ENCODE measurements at regions not wholly inside any gene's neighbourhood (a gene's known extent, or its start where the extent isn't known, plus 50 kb on each side); places are given as distances from the start of the nearest gene placed in this dataset.
"Not testable (repeated sequence)": the region's sequence is repeated elsewhere in the genome, so short reads cannot be mapped to it uniquely, and the experiment has no call there.

DNA sequence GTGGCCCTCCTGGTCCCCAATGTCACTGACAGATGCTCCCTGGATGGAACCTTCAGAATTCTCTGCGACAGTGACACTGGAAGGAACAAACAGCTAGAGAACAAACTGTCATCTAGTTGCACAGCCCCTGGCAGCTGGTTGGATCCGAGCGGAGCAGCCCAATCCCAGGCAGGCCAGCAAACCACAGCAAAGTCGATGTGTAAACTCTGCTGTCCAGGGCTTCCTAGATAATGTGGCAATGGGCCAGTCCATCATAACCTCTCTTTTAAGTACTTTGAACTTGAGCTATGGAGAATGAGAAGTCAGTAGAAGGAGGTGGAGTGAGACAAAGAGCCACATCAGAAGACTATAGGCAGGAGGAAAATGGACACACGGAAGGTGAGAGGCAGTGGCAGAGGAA, 323.0 kb downstream of the CBLN1 start:
- no peak for FAIRE-seq
- no peak for DNase-seq (ENCODE audit: insufficient read length)

DNA sequence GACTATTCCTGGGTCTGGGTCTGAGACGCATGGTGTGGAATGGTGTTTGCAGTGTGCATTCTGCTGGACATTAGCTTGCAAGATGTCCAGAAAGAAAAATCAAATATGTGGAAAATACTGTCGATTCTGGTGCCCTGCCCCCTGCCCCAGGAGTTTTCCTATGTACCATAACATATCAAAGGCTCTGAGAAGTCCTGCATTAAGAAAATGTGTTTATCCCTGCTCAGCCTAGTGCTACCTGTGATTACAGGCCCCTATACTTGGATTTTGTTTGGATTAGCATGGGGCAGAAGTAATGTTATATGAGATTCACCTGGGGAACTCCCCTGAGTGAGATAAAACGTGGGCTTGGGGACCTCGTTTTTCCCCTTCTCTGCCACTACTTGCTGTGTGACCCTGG, 325.0 kb downstream of the CBLN1 start:
- DNase-seq (ENCODE audit: insufficient read length) (no peak), FAIRE-seq (no peak)
- TF ChIP-seq POLR2AphosphoS5 (IDR thresholded peaks at IDR 0.05; ENCODE audit: low read depth, low read length) (no peak), POLR2A (IDR thresholded peaks at IDR 0.05; ENCODE audit: low read depth, low read length) (no peak)

More for the DNA sequence above, 323.0 kb downstream of the CBLN1 start:
- TF ChIP-seq POLR2A (IDR thresholded peaks at IDR 0.05; ENCODE audit: low read depth, low read length) = no peak
- TF ChIP-seq POLR2AphosphoS5 (IDR thresholded peaks at IDR 0.05; ENCODE audit: low read depth, low read length) = no peak
- no peak for TF ChIP-seq TAF1 (IDR thresholded peaks at IDR 0.05; ENCODE audit: borderline replicate concordance, low read depth, low read length)

DNA sequence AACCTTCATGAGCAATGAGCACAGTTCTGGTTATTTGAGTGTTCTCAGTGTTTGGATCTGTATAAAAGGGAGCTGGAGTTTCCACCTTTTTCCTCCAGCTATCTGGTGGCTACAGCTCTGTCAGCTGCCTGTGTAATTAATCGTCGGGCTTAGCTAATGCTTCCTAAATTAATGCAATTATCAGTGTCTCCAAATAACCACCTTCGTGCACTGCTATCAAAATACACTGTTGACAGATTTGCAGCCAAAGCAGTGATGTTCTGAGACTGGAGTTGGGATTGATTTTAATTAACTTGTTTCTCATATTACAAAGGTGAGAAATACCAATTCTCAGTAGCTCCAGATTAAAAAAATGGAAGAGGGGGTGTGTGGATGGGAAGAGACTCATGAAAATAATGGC, 325.8 kb downstream of the CBLN1 start:
- TF ChIP-seq POLR2A (IDR thresholded peaks at IDR 0.05; ENCODE audit: low read depth, low read length) (no peak), TAF1 (IDR thresholded peaks at IDR 0.05; ENCODE audit: borderline replicate concordance, low read depth, low read length) (no peak), POLR2AphosphoS5 (IDR thresholded peaks at IDR 0.05; ENCODE audit: low read depth, low read length) (no peak)
- DNase-seq (ENCODE audit: insufficient read length) (no peak), FAIRE-seq (no peak)

DNA sequence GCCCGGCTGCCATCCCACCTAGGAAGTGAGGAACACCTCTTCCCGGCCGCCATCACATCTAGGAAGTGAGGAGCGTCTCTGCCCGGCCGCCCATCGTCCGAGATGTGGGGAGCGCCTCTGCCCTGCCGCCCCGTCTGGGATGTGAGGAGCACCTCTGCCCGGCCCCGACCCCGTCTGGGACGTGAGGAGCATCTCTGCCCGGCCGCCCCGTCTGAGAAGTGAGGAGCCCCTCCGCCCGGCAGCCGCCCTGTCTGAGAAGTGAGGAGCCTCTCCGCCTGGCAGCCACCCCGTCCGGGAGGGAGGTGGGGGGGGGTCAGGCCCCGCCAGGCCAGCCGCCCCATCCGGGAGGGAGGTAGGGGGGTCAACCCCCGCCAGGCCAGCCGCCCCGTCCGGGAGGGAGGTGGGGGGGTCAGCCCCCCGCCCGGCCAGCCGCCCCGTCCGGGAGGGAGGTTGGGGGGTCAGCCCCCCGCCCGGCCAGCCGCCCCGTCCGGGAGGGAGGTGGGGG, 330.0 kb downstream of the CBLN1 start:
- FAIRE-seq; DNase-seq (ENCODE audit: insufficient read length): not testable (repeated sequence)

DNA sequence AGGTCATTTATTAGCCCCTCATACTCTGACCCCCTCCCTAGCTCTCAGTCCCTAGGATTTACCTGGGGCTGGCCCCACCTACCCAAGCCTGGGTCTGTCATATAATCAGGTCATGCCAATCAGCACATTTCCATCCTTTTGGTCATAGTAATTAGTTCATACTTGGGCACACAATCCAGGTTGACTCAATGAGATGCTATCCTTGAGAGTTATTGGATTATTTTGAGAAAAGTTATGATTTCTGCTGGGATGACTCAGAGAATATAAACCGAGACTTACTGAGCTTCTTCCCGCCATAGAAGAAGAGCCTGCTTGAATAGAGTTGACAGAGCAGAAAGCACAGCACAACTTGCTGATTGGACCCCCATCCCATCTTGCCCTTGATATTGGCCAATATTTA, 331.5 kb downstream of the CBLN1 start:
- TF ChIP-seq POLR2A (IDR thresholded peaks at IDR 0.05; ENCODE audit: low read depth, low read length) (no peak), TAF1 (IDR thresholded peaks at IDR 0.05; ENCODE audit: borderline replicate concordance, low read depth, low read length) (no peak), POLR2AphosphoS5 (IDR thresholded peaks at IDR 0.05; ENCODE audit: low read depth, low read length) (no peak)
- FAIRE-seq (no peak), DNase-seq (ENCODE audit: insufficient read length) (no peak)

DNA sequence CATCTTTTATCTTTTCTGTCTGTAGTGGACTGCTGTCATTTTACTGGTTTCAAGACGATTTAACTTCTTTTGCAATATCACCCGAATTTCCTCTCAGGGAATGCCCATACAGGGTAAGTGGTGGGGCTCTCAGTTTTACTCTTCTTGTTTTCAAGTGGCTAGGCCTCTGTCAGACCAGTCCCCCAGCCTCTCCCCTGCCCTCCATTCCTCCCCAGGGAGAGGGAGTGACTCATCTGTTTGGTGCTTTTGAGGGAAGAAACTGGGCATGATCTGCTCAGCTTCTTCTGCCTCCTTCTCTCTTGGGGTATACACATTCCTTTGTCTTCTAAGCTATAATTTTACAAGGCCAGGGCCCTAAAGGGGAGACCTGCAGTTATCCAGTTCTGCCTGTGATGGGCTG, 332.0 kb downstream of the CBLN1 start:
- DNase-seq (ENCODE audit: insufficient read length) = no peak
- no peak for FAIRE-seq
- TF ChIP-seq POLR2AphosphoS5 (IDR thresholded peaks at IDR 0.05; ENCODE audit: low read depth, low read length) (no peak), POLR2A (IDR thresholded peaks at IDR 0.05; ENCODE audit: low read depth, low read length) (no peak)

DNA sequence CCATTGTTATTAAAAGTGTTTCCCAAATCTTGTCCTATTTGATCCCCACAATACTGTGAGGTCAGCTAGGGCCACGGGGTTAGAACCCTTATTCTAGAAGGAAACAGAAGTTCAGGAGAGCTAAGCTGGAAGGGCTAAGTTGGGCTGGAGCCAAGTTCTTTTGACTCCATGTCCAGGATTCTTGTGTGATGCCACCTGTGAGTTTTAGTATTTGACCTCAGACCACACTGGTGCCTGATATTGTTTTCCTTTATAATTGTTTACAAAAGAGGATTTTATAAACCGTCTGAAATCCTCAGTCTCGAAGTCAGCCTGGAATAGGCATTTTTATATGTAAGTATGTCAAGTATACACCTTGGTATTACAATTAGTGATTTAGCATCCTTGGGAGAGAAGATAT, 332.7 kb downstream of the CBLN1 start:
- FAIRE-seq (no peak), DNase-seq (ENCODE audit: insufficient read length) (no peak)
- TF ChIP-seq POLR2A (IDR thresholded peaks at IDR 0.05; ENCODE audit: low read depth, low read length) (no peak), POLR2AphosphoS5 (IDR thresholded peaks at IDR 0.05; ENCODE audit: low read depth, low read length) (no peak), TAF1 (IDR thresholded peaks at IDR 0.05; ENCODE audit: borderline replicate concordance, low read depth, low read length) (no peak)

DNA sequence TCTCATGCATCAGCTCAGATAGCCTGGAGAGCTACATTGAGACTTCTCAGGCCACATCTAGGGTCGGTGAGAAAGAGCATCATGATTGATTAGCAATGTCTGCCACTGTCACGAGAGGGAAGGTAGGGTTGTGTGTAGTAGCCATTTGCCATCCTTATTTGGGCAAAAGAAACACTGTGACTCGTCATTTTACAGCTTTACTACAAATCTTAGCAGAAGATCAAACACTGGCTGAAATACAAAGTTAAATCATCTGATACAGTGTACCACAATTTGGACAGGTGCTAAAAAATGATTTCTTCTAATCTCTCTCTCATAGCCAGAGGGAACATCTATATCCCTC, 334.3 kb downstream of the CBLN1 start:
- TF ChIP-seq TAF1 (IDR thresholded peaks at IDR 0.05; ENCODE audit: borderline replicate concordance, low read depth, low read length) (no peak), POLR2A (IDR thresholded peaks at IDR 0.05; ENCODE audit: low read depth, low read length) (no peak), POLR2AphosphoS5 (IDR thresholded peaks at IDR 0.05; ENCODE audit: low read depth, low read length) (no peak)
- FAIRE-seq = no peak
- no peak for DNase-seq (ENCODE audit: insufficient read length)

DNA sequence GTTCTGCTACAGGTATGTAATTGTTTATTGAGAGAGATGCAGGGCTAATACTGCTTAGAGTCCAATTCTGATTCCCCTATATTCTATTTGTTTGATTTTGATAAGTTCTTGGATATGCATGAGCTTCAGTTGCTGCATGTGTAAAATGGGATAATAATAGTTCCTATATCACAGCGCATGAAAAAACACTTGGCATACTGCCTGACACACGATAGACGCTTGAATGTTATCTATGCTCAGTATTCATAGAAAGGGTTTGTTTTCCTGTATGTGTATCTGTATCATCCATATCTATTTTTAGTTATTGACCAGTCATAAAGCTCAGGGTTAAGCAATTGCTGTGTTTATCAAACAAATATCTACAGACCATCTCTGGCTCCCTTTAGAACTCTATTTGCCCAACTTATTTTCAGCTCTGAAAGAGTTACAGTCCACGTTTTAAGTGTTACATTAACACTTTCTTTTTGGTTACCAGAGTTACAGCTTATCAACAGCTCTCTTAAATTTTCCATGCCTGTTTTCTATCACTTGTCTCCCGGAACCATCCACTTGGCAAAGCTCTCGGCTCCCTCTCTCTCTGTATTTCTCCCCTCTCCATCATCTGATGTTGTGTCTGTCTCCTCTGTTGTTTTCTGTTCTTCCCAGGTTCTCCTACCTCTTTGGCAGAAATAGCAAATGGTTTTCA, 334.8 kb downstream of the CBLN1 start:
- FAIRE-seq (no peak), DNase-seq (ENCODE audit: insufficient read length) (no peak)
- TF ChIP-seq POLR2A (IDR thresholded peaks at IDR 0.05; ENCODE audit: low read depth, low read length) (no peak), TAF1 (IDR thresholded peaks at IDR 0.05; ENCODE audit: borderline replicate concordance, low read depth, low read length) (no peak), POLR2AphosphoS5 (IDR thresholded peaks at IDR 0.05; ENCODE audit: low read depth, low read length) (no peak)

DNA sequence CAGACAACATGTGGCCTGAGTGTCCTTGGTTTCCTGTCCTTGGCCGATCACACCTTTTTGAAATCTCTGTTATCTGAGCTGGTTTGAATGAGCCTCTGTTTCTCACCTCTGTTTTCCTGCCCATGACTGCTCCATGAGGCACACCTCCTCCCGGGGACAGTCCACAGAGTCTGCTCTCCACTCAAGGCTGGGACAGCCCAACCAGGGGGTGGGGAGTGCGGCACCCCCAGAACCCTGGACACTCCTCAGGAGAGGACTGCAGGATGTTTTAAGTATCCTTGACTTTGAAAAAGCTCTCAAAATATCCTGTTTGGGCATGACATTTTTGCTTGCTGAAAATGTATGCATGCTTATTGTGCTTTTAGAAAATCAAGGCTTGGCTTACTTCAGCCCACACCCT, 333.0 kb upstream of the N4BP1 start:
- DNase-seq (ENCODE audit: insufficient read length) = no peak
- TF ChIP-seq POLR2AphosphoS5 (IDR thresholded peaks at IDR 0.05; ENCODE audit: low read depth, low read length) = no peak
- no peak for TF ChIP-seq TAF1 (IDR thresholded peaks at IDR 0.05; ENCODE audit: borderline replicate concordance, low read depth, low read length)
- no peak for TF ChIP-seq POLR2A (IDR thresholded peaks at IDR 0.05; ENCODE audit: low read depth, low read length)
- FAIRE-seq = no peak

DNA sequence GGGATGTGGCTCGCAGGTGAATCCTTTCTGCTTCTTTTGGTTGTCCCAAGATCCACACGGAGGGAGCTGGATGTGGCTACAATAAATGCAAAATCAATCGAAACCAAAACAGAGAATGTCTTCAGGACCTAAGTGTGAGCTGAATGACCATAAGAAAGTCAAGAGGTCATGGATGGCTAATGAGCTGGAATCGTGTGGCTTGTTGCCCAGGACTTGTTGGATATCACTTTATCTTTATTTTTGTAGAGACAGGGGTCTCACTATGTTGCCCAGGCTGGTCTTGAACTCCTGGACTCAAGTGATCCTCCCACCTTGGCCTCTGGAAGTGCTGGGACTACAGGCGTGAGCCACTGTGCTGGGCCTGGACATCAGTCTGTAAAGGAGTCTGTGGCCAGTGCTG, 326.8 kb upstream of the N4BP1 start:
- TF ChIP-seq TAF1 (IDR thresholded peaks at IDR 0.05; ENCODE audit: borderline replicate concordance, low read depth, low read length) (no peak), POLR2AphosphoS5 (IDR thresholded peaks at IDR 0.05; ENCODE audit: low read depth, low read length) (no peak), POLR2A (IDR thresholded peaks at IDR 0.05; ENCODE audit: low read depth, low read length) (no peak)
- FAIRE-seq = no peak
- no peak for DNase-seq (ENCODE audit: insufficient read length)

DNA sequence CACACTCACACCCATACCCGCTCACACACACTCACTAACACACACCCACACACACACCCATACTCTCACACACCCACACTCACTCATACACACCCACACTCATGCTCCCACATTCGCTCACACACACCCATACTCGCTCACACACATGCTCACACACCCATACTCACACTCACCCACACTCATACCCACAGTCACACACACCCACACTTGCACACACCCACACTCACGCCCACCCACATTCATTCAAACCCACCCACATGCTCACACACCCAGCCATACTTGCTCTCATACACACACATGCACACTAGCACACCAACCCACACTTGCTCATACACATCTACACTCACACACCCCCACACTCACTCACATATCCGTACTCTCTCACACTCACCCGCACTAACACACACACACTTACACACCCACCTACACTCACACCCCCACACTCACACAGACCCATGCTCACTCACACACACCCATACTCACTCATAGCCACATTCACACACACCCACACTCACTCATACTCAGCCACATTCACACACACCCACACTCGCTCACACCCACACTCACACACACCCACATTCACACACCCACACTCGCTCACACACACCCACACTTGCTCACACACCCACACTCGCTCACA, 322.4 kb upstream of the N4BP1 start:
- TF ChIP-seq POLR2AphosphoS5 (IDR thresholded peaks at IDR 0.05; ENCODE audit: low read depth, low read length) (no peak), POLR2A (IDR thresholded peaks at IDR 0.05; ENCODE audit: low read depth, low read length) (no peak), TAF1 (IDR thresholded peaks at IDR 0.05; ENCODE audit: borderline replicate concordance, low read depth, low read length) (no peak)
- no peak for FAIRE-seq
- DNase-seq (ENCODE audit: insufficient read length) = no peak

Measured in GM12892 (cell line).